Lower lobe of right lung (tissue), 2 donors: ENCODE measurements at regions not wholly inside any gene's neighbourhood (a gene's known extent, or its start where the extent isn't known, plus 50 kb on each side); places are given as distances from the start of the nearest gene placed in this dataset.

Source experiments
- ATAC-seq, 2 donors: fragments of 200-7000 bp; cut with Tn5 transposase; one replicate each; pipeline ENCODE4 v1.9.1; 2020 to 2022; ENCODE audit warnings: mild to moderate bottlenecking in 2 of 2, moderate library complexity in 2 of 2
- DNase-seq: peaks from one replicate; pipeline ENCODE4 v3.0.0-alpha.2; 2020
- H3K27ac ChIP-seq: fragments of 200-600 bp; one replicate; pipeline ENCODE4 v1.8.0; 2022
- H3K27me3 ChIP-seq: fragments of 200-600 bp; one replicate; pipeline ENCODE4 v1.8.0; 2022; ENCODE audit warnings: low read depth
- H3K36me3 ChIP-seq: fragments of 200-600 bp; one replicate; pipeline ENCODE4 v1.8.0; 2022; ENCODE audit warnings: mild to moderate bottlenecking
- H3K4me1 ChIP-seq: fragments of 200-600 bp; one replicate; pipeline ENCODE4 v1.8.0; 2022
- H3K4me3 ChIP-seq: fragments of 200-600 bp; one replicate; pipeline ENCODE4 v1.8.0; 2022; ENCODE audit warnings: mild to moderate bottlenecking
- H3K9me3 ChIP-seq: fragments of 200-600 bp; one replicate; pipeline ENCODE4 v1.8.0; 2022
- CTCF ChIP-seq: fragments of 200-600 bp; IDR thresholded peaks from one replicate; pipeline ENCODE4 v1.8.0; 2022; ENCODE audit warnings: antibody characterized with exemption, mild to moderate bottlenecking
- intact Hi-C: fragments of 100-400 bp; cut with DNase I; formaldehyde crosslinking; loops from one replicate; pipeline ENCODE4 v1.11.0; 2022
- donor health status: DM: no; HTN: yes; CAD: no; lungs with severe emphysema.

DNA sequence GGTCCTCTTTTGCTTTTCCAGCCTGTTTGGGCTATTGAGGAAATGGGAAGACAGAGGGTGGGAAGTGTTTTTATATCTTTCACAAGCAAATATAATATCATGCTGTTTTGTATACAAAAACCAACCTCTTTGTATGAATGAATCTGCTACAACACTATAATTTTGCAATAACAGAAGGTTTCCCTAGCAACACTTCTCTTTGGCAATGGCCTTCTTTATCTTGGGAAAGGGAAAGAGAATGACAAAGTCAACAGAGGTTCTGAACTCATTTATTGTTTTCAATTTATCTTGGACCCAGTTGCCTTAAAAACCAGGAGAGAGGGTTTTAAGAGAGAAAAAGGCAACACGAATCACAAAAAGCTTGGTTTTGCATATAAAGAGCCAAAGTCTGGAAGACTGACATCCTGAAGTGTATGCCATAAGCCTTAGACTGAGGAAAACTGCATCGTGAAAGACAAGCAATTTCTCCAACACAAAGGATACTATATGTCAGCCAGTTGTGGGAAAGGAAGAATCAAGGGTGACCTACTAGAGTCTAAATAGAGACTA is 121.8 kb upstream of the FAM241A start:
- DNase-seq (no peak), ATAC-seq (no peak)
- no peaks in the 10 kb centered on the region for H3K27me3 ChIP-seq
- H3K27ac ChIP-seq: no peak overlapping the region
- H3K4me3 ChIP-seq: no peak overlapping the region
- no peaks in the 10 kb centered on the region for H3K36me3 ChIP-seq
- TF ChIP-seq CTCF: no peak
- H3K9me3 ChIP-seq: no peaks in the 10 kb centered on the region
- H3K4me1 ChIP-seq: no peaks in the 10 kb centered on the region
- intact Hi-C loops: no loop called here

DNA sequence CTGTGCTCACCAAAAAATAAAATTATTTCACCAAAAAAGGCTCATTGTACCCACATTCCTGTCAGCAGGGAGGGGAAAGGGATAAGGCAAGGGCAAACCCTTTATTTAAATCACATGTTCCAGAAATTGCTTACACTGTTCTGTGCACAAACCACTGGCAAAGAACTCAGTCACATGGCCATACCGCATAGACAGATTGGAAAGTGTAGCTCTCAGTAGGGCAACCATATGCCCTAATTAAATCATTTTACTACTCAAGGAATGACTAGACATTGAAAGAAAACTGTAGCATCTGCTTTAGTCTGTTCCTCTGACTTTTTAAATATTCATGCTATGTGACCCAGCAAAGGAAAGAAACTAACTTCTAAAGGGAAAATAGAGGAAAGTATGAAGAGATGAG is 119.2 kb upstream of the FAM241A start:
- DNase-seq (no peak), ATAC-seq (no peak)
- H3K9me3 ChIP-seq: no peaks in the 10 kb centered on the region
- H3K4me1 ChIP-seq: no peaks in the 10 kb centered on the region
- H3K27ac ChIP-seq: no peak overlapping the region
- intact Hi-C loops: no loop called here
- no peak for TF ChIP-seq CTCF
- no peaks in the 10 kb centered on the region for H3K36me3 ChIP-seq
- H3K4me3 ChIP-seq: no peak overlapping the region
- H3K27me3 ChIP-seq: no peaks in the 10 kb centered on the region

GRCh38 chr4:112029771-112030171 is 115.5 kb upstream of the FAM241A start:
- TF ChIP-seq CTCF: no peak
- Histone ChIP-seq H3K27ac (no peak overlapping the region), H3K9me3 (no peaks in the 10 kb centered on the region), H3K4me3 (no peak overlapping the region), H3K27me3 (peaks cover 8% of the 10 kb centered on the region), H3K4me1 (no peaks in the 10 kb centered on the region), H3K36me3 (no peaks in the 10 kb centered on the region)
- ATAC-seq (no peak), DNase-seq (no peak)
- intact Hi-C loops: no loop called here

- H3K27ac ChIP-seq: no peak overlapping the region
- intact Hi-C loops: no loop called here
- TF ChIP-seq CTCF: peak; percentile 50
- ATAC-seq (peak; percentile 37 to 49), DNase-seq (no peak)
- H3K36me3 ChIP-seq: no peaks in the 10 kb centered on the region
- no peak overlapping the region for H3K4me3 ChIP-seq
- peaks cover 8% of the 10 kb centered on the region for H3K27me3 ChIP-seq
- no peaks in the 10 kb centered on the region for H3K4me1 ChIP-seq
- H3K9me3 ChIP-seq: no peaks in the 10 kb centered on the region
Measured at GRCh38 chr4:112031712-112032328, 113.4 kb upstream of the FAM241A start.

DNA sequence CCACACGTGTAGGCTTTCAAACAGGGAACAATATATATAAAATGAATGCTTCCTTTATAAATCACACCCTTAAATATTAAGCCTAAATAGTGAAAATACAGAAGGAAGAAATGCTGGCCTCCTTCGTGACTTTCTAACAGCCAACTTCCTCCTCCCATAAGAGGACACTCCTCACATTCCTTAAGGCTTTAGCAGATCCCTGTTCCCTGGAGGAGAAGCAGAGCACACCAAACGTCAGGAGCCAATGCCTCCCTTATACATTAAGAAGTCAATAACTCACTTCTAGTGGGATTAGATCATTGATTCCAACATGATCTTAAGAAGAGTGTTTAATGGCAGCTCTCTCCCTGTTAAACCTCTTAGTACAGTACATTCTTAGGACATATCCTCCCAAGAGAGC is 108.4 kb upstream of the FAM241A start:
- DNase-seq: no peak
- Histone ChIP-seq H3K27ac (no peak overlapping the region), H3K36me3 (no peaks in the 10 kb centered on the region), H3K4me1 (no peaks in the 10 kb centered on the region), H3K9me3 (no peaks in the 10 kb centered on the region), H3K4me3 (no peak overlapping the region), H3K27me3 (peaks cover 8% of the 10 kb centered on the region)
- ATAC-seq: no peak
- intact Hi-C loops: no loop called here
- no peak for TF ChIP-seq CTCF
